HG02610 (cell line): ENCODE measurements at regions not wholly inside any gene's neighbourhood (a gene's known extent, or its start where the extent isn't known, plus 50 kb on each side); places are given as distances from the start of the nearest gene placed in this dataset.

Experiments used
- ATAC-seq: cut with Tn5 transposase; IDR thresholded peaks from one replicate; pipeline ENCODE4 v1.9.1; 2021; ENCODE audit warnings: mild to moderate bottlenecking, moderate library complexity; ENCODE audit not compliant: unreplicated experiment

GRCh38 chr1:188444526-188444925 is 1615.8 kb downstream of the PLA2G4A start:
- ATAC-seq: no peak

- ATAC-seq: no peak
Observed at GRCh38 chr1:188462837-188463236, 1634.1 kb downstream of the PLA2G4A start.

DNA sequence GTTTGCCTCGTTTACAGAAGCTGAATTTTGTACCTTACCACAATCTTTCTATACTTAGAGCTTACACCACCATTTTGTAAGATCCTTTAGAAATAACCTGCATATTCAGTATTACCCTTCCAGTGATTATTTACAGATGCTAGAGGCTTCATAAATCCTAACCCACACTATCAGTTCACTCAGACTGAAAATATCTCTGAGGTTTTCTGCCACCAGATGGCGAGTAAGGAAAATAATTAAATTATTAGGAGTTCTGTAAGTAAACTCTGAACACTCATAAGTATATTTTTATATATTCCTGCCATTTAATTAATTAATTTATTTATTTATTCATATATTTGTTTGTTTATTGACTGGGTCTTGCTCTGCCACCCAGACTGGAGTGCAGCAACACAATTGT is 1635.2 kb downstream of the PLA2G4A start:
- ATAC-seq: no peak

DNA sequence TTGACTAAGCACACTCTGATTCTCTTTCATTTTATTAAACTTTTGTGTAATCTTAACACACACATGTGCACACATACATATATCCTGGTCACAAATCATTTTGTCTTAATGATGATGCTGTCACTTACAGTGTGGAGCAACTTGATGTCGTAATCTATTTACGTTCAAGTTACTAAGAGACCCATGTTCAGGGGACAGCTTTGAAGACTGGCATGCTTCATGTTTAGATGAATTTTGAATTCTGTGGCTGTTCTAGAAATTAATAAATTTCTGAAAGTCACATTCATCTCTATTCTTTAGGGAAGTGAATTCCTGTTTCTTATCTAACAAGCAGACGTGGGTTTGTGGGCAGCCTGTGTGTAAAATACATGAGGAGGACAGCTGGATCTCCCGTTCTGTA is 1637.8 kb downstream of the PLA2G4A start:
- ATAC-seq: no peak

DNA sequence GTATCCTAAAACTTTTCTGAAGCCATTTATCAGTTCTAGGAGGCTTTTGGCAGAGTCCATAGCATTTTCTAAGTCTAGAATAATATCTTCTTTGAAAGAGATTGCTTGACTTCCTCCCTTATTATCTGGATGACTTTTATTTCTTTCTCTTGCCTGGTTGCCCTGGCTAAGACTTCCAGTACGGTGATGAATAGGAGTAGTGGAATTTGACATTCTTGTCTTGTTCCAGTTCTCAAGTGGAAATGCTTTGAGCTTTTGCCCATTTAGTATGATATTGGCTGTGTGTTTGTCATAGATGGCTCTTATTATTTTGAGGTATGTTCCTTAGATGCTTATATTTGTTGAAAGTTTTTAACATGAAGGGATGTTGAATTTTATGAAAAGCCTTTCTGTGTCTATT is 1647.9 kb downstream of the PLA2G4A start:
- ATAC-seq: no peak

GRCh38 chr1:188489336-188490112 is 1660.8 kb downstream of the PLA2G4A start:
- no peak for ATAC-seq

GRCh38 chr1:188496506-188496905 is 1667.8 kb downstream of the PLA2G4A start:
- ATAC-seq: no peak

- no peak for ATAC-seq
Observed at GRCh38 chr1:188497020-188497419, 1668.3 kb downstream of the PLA2G4A start.

GRCh38 chr1:188499690-188500089 is 1670.9 kb downstream of the PLA2G4A start:
- ATAC-seq: no peak

GRCh38 chr1:188514917-188515316 is 1686.2 kb downstream of the PLA2G4A start:
- ATAC-seq: no peak

GRCh38 chr1:188517139-188517538 is 1688.4 kb downstream of the PLA2G4A start:
- no peak for ATAC-seq

DNA sequence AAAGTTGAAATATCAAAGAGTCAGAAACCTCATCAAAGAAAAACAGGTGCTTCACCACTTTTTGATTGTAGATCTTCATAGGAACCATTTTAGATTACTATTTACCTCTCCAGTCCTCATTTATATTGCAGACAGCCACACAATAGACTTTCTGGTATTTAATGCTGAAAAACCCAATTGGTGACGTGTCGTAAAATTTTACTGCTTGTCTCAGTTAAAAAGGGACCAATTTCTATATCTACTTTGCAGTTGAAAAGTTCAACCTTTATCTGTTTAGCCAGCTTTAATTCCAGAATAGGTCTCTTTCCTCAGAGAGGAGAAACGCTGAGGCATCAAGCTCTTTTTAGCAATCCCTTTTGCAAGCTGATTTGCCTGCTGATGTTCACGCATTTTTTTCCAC is 1722.4 kb downstream of the PLA2G4A start:
- ATAC-seq: no peak

DNA sequence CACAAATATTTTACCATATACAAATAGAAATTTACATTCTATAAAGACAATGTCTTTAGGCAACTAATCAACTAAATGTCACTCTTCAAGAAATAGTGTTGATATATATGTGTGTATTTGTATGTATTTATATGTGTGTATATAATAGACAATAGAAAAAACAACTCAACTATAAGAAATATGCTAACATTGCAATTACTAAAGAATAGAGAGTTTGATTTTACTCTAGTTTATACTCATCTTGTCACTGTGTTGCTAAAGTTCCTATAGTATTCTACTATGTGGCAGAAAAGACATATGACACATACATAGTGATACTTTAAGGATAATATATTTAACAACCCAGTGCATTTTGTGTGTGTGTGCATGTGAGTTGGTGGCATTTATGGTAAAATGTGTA is 1728.3 kb downstream of the PLA2G4A start:
- no peak for ATAC-seq

GRCh38 chr1:188582911-188583532 is 1754.3 kb downstream of the PLA2G4A start:
- no peak for ATAC-seq

GRCh38 chr1:188584119-188584518 is 1755.4 kb downstream of the PLA2G4A start:
- no peak for ATAC-seq

GRCh38 chr1:188590641-188591040 is 1761.9 kb downstream of the PLA2G4A start:
- ATAC-seq: no peak

DNA sequence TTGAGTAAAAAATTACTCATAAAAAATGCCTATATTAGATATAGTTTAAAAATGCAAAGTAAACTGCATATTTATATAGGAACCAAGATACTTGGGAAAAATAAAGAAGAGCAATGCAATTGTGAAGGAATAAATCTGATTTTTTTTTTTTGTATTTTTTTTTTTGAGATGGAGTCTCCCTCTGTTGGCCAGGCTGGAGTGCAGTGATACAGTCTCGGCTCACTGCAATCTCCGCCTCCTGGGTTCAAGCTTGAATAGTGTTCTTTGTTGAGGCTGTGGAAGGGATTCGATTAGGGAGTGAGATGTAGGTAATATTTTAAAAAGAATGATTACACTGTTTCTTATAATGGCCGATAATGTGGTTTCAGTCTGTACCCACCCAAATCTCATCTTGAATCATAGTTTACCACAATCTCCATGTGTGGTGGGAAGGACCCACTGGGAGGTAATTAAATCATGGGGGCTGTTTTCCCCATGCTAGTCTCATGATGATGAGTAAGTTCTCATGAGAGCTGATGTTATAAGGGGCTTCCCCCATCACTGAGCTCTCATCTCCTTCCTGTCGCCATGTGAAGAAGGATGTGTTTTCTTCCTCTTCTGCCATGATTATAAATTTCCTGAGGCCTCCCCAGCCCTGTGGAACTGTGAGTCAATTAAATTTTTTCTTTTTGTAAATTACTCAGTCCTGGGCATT is 1765.9 kb downstream of the PLA2G4A start:
- ATAC-seq: no peak

DNA sequence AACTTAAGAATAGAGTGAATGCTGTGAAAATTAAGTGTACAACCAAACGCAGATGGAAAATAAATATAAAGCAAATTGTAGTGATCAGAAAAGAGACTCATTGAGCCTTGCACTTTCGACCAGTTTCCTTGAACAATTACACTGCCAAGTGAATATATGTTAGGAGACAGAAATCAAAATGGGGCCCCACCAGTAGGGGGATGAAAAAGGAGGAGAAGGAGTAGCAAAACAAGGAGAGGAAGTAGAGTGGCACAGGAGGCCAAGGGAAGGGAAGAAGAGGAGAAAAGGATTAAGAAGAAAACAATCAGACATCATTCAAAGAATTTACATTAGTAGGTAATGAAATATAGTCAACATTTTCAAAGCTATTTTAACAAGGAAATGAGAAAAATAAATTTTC is 1770.6 kb downstream of the PLA2G4A start:
- ATAC-seq: no peak

DNA sequence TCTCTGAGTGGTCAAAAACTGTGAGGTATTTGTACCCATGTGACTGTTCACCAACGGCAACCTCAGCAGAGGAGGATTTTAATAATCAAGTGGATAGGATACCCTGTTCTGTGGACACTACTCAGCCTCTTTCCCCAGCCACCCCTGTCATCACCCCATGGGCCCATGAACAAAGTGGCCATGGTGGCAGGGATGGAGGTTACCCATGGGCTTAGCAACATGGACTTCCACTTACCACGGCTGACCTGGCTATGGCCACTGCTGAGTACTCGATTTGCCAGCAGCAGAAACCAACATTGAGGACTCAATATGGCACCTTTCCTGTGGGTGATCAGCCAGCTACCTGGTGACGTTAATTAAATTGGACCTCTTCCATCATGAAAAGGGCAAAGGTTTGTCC is 1782.7 kb downstream of the PLA2G4A start:
- ATAC-seq: no peak

DNA sequence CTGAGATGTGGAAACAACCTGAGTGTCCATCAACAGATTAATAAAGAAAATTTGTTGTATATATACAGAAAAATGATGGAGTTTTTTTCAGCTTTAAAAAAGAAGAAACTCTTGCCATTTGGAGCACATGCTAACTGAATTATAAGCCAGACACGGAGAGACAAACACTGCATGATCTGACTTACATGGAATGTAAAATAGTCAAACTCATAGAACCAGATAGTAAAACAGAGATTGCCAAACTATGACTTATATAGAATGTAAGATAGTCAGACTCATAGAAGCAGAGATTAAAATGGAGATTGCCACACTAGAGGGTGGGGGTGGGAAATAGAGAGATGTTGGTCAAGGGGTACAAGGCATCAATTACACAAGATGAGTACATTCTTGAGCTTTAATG is 1786.6 kb downstream of the PLA2G4A start:
- no peak for ATAC-seq

DNA sequence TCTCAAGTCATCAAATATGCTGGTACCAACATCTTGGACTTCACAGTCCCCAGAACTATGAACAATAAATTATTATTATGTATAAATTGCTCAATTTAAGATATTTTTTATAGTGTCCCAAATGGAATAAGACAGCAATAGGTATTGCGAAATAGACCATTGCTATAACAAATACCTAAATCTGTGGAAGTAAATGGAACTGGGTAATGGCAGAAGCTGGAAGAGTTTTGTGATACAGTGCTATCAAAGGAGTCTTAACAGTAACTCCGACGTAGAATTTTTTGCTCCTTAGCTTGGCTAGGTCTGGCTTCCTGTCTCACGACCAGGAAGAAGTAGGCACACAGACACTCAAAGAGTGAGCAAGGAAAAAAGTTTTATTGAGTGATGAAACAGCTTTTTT is 1791.5 kb downstream of the PLA2G4A start:
- ATAC-seq: no peak

GRCh38 chr1:188641566-188642211 is 1812.9 kb downstream of the PLA2G4A start:
- no peak for ATAC-seq
